ENCODE measurements at regions not wholly inside any gene's neighbourhood (a gene's known extent, or its start where the extent isn't known, plus 50 kb on each side); places are given as distances from the start of the nearest gene placed in this dataset.

GRCh38 chr6:14711056-14711703 is 534.7 kb upstream of the JARID2 start:
- DNase-seq = no peak

GRCh38 chr6:14711704-14712379 is 534.0 kb upstream of the JARID2 start:
- no peak overlapping the region for H3K27ac ChIP-seq (replicated peaks)
- no peak overlapping the region for H3K4me3 ChIP-seq
- no peak for TF ChIP-seq CTCF (IDR thresholded peaks at IDR 0.05; ENCODE audit: borderline replicate concordance)
- H3K9me3 ChIP-seq (replicated peaks) = peaks cover 10% of the 10 kb centered on the region
- H3K36me3 ChIP-seq = no peaks in the 10 kb centered on the region
- peaks cover 39% of the 10 kb centered on the region for H3K4me1 ChIP-seq
- H3K27me3 ChIP-seq (ENCODE audit: low read depth) = no peaks in the 10 kb centered on the region
- no peak for DNase-seq
- intact Hi-C loops (cut with micrococcal nuclease) = no loop called here

More at GRCh38 chr6:14711056-14711703, 534.7 kb upstream of the JARID2 start:
- no peak overlapping the region for H3K4me3 ChIP-seq
- peaks cover 10% of the 10 kb centered on the region for H3K9me3 ChIP-seq (replicated peaks)
- H3K4me1 ChIP-seq = peaks cover 45% of the 10 kb centered on the region
- no peaks in the 10 kb centered on the region for H3K27me3 ChIP-seq (ENCODE audit: low read depth)
- no peak overlapping the region for H3K27ac ChIP-seq (replicated peaks)
- H3K36me3 ChIP-seq = no peaks in the 10 kb centered on the region
- peak; percentile 56 for TF ChIP-seq CTCF (IDR thresholded peaks at IDR 0.05; ENCODE audit: borderline replicate concordance)
- intact Hi-C loops (cut with micrococcal nuclease) = no loop called here

GRCh38 chr6:14713008-14713960 is 532.6 kb upstream of the JARID2 start:
- Histone ChIP-seq H3K9me3 (replicated peaks) (peaks cover 10% of the 10 kb centered on the region), H3K36me3 (no peaks in the 10 kb centered on the region), H3K4me1 (peaks cover 38% of the 10 kb centered on the region), H3K4me3 (no peak overlapping the region), H3K27me3 (ENCODE audit: low read depth) (no peaks in the 10 kb centered on the region), H3K27ac (replicated peaks) (peak overlapping the region; percentile 61)
- TF ChIP-seq CTCF (IDR thresholded peaks at IDR 0.05; ENCODE audit: borderline replicate concordance) = no peak
- peak; percentile 52 for DNase-seq
- intact Hi-C loops (cut with micrococcal nuclease) = no loop called here

- Histone ChIP-seq H3K27me3 (ENCODE audit: low read depth) (no peaks in the 10 kb centered on the region), H3K4me3 (no peak overlapping the region), H3K9me3 (replicated peaks) (peaks cover 10% of the 10 kb centered on the region), H3K4me1 (peaks cover 46% of the 10 kb centered on the region), H3K27ac (replicated peaks) (peak overlapping the region; percentile 61), H3K36me3 (no peaks in the 10 kb centered on the region)
- intact Hi-C loops (cut with micrococcal nuclease) = no loop called here
- no peak for TF ChIP-seq CTCF (IDR thresholded peaks at IDR 0.05; ENCODE audit: borderline replicate concordance)
- no peak for DNase-seq
Measured at GRCh38 chr6:14713966-14714631, 531.8 kb upstream of the JARID2 start.

GRCh38 chr6:14715076-14715475 is 530.8 kb upstream of the JARID2 start:
- no peak for TF ChIP-seq CTCF (IDR thresholded peaks at IDR 0.05; ENCODE audit: borderline replicate concordance)
- H3K27ac ChIP-seq (replicated peaks) = no peak overlapping the region
- intact Hi-C loops (cut with micrococcal nuclease) = no loop called here
- no peak for DNase-seq
- H3K27me3 ChIP-seq (ENCODE audit: low read depth) = no peaks in the 10 kb centered on the region
- H3K4me3 ChIP-seq = no peak overlapping the region
- peaks cover 8% of the 10 kb centered on the region for H3K9me3 ChIP-seq (replicated peaks)
- no peaks in the 10 kb centered on the region for H3K36me3 ChIP-seq
- peaks cover 54% of the 10 kb centered on the region for H3K4me1 ChIP-seq
